HG02678 (cell line): ENCODE measurements at regions not wholly inside any gene's neighbourhood (a gene's known extent, or its start where the extent isn't known, plus 50 kb on each side); places are given as distances from the start of the nearest gene placed in this dataset.
"Not testable (repeated sequence)": the region's sequence is repeated elsewhere in the genome, so short reads cannot be mapped to it uniquely, and the experiment has no call there.

Experiments
- ATAC-seq: cut with Tn5 transposase; IDR thresholded peaks from one replicate; pipeline ENCODE4 v1.9.1; 2021; ENCODE audit warnings: mild to moderate bottlenecking, moderate library complexity; ENCODE audit not compliant: unreplicated experiment

- ATAC-seq = peak; percentile 57
Measured at GRCh38 chr11:71383461-71383860, 64.7 kb downstream of the DHCR7 start.

GRCh38 chr11:71381781-71382505 is 66.2 kb downstream of the DHCR7 start:
- no peak for ATAC-seq

- no peak for ATAC-seq
Measured at GRCh38 chr11:71379701-71380100, 68.5 kb downstream of the DHCR7 start.

GRCh38 chr11:71373791-71374454 is 74.3 kb downstream of the DHCR7 start:
- ATAC-seq = no peak

GRCh38 chr11:71372693-71373657 is 75.2 kb downstream of the DHCR7 start:
- no peak for ATAC-seq

GRCh38 chr11:71371674-71372069 is 76.5 kb downstream of the DHCR7 start:
- ATAC-seq = no peak

GRCh38 chr11:71370895-71371673 is 77.1 kb downstream of the DHCR7 start:
- ATAC-seq = no peak

- no peak for ATAC-seq
Measured at GRCh38 chr11:71370020-71370747, 78.0 kb downstream of the DHCR7 start.

- no peak for ATAC-seq
Measured at GRCh38 chr11:71369411-71369810, 78.8 kb downstream of the DHCR7 start.

- no peak for ATAC-seq
Measured at GRCh38 chr11:71368966-71369365, 79.2 kb downstream of the DHCR7 start.

GRCh38 chr11:71367756-71368155 is 80.4 kb downstream of the DHCR7 start:
- no peak for ATAC-seq

- not testable (repeated sequence) for ATAC-seq
Measured at GRCh38 chr11:71367276-71367675, 80.9 kb downstream of the DHCR7 start.

- ATAC-seq = no peak
Measured at GRCh38 chr11:71366076-71366475, 82.1 kb downstream of the DHCR7 start.

- no peak for ATAC-seq
Measured at GRCh38 chr11:71365626-71366025, 82.6 kb downstream of the DHCR7 start.

GRCh38 chr11:71364806-71365205 is 83.4 kb downstream of the DHCR7 start:
- no peak for ATAC-seq

GRCh38 chr11:71364176-71364671 is 84.0 kb downstream of the DHCR7 start:
- ATAC-seq = no peak

GRCh38 chr11:71363721-71364120 is 84.5 kb downstream of the DHCR7 start:
- ATAC-seq = no peak

GRCh38 chr11:71358963-71359567 is 89.1 kb downstream of the DHCR7 start:
- no peak for ATAC-seq

- ATAC-seq = no peak
Measured at GRCh38 chr11:71358122-71358728, 90.0 kb downstream of the DHCR7 start.
